ENCODE measurements at regions not wholly inside any gene's neighbourhood (a gene's known extent, or its start where the extent isn't known, plus 50 kb on each side); places are given as distances from the start of the nearest gene placed in this dataset.

GRCh38 chr2:239569401-239570090, 168.7 kb upstream of the HDAC4 start:
- ChIA-PET POLR2A (no interaction called here), CTCF (no interaction called here)
- H3K27ac Mint-ChIP-seq, result no peak overlapping the region
- H3K4me1 Mint-ChIP-seq (ENCODE audit: low read depth), result no peaks in the 10 kb centered on the region
- H3K4me3 Mint-ChIP-seq, result no peak overlapping the region
- H3K27me3 Mint-ChIP-seq (ENCODE audit: low read depth), result no peaks in the 10 kb centered on the region
- no peaks in the 10 kb centered on the region for H3K9me3 Mint-ChIP-seq (ENCODE audit: insufficient read depth)
- H3K36me3 Mint-ChIP-seq (ENCODE audit: low read depth), result no peaks in the 10 kb centered on the region
- DNase-seq, result no peak
- no peak for ATAC-seq

- CTCF ChIA-PET, result no interaction called here
- POLR2A ChIA-PET, result no interaction called here
- H3K27me3 Mint-ChIP-seq (ENCODE audit: low read depth), result no peaks in the 10 kb centered on the region
These were observed 167.8 kb upstream of the HDAC4 start for GRCh38 chr2:239568601-239569000.

GRCh38 chr2:239567786-239568185, 167.0 kb upstream of the HDAC4 start:
- Mint-ChIP-seq H3K4me3 (no peak overlapping the region), H3K27me3 (ENCODE audit: low read depth) (no peaks in the 10 kb centered on the region), H3K4me1 (ENCODE audit: low read depth) (no peaks in the 10 kb centered on the region), H3K36me3 (ENCODE audit: low read depth) (no peaks in the 10 kb centered on the region), H3K27ac (no peak overlapping the region), H3K9me3 (ENCODE audit: insufficient read depth) (no peaks in the 10 kb centered on the region)
- no peak for ATAC-seq
- ChIA-PET CTCF (no interaction called here), POLR2A (no interaction called here)
- no peak for DNase-seq

More at GRCh38 chr2:239568601-239569000, 167.8 kb upstream of the HDAC4 start:
- no peaks in the 10 kb centered on the region for H3K9me3 Mint-ChIP-seq (ENCODE audit: insufficient read depth)
- no peak overlapping the region for H3K4me3 Mint-ChIP-seq
- no peak overlapping the region for H3K27ac Mint-ChIP-seq
- no peak for ATAC-seq
- DNase-seq, result no peak
- H3K36me3 Mint-ChIP-seq (ENCODE audit: low read depth), result no peaks in the 10 kb centered on the region
- H3K4me1 Mint-ChIP-seq (ENCODE audit: low read depth), result no peaks in the 10 kb centered on the region

GRCh38 chr2:239566995-239567568, 166.3 kb upstream of the HDAC4 start:
- Mint-ChIP-seq H3K4me1 (ENCODE audit: low read depth) (no peaks in the 10 kb centered on the region), H3K27me3 (ENCODE audit: low read depth) (no peaks in the 10 kb centered on the region), H3K36me3 (ENCODE audit: low read depth) (no peaks in the 10 kb centered on the region), H3K27ac (no peak overlapping the region), H3K9me3 (ENCODE audit: insufficient read depth) (no peaks in the 10 kb centered on the region), H3K4me3 (no peak overlapping the region)
- ChIA-PET CTCF (no interaction called here), POLR2A (interaction anchor here (0.9 kb wide), 1 partner anchor 8 kb away, joined by 3 read pairs; no protein-coding TSS in a partner anchor)
- DNase-seq (no peak), ATAC-seq (no peak)

- DNase-seq (no peak), ATAC-seq (no peak)
- Mint-ChIP-seq H3K4me1 (ENCODE audit: low read depth) (no peaks in the 10 kb centered on the region), H3K4me3 (no peak overlapping the region), H3K27ac (no peak overlapping the region), H3K36me3 (ENCODE audit: low read depth) (no peaks in the 10 kb centered on the region), H3K27me3 (ENCODE audit: low read depth) (no peaks in the 10 kb centered on the region), H3K9me3 (ENCODE audit: insufficient read depth) (no peaks in the 10 kb centered on the region)
- CTCF ChIA-PET, result no interaction called here
- POLR2A ChIA-PET, result interaction anchor here (0.9 kb wide), 1 partner anchor 9 kb away, joined by 3 read pairs; no protein-coding TSS in a partner anchor
These were observed 165.6 kb upstream of the HDAC4 start for GRCh38 chr2:239566162-239566994.

GRCh38 chr2:239564587-239564986, 163.8 kb upstream of the HDAC4 start:
- no peaks in the 10 kb centered on the region for H3K27me3 Mint-ChIP-seq (ENCODE audit: low read depth)
- no peak overlapping the region for H3K4me3 Mint-ChIP-seq
- no peak for ATAC-seq
- CTCF ChIA-PET, result no interaction called here
- no peak for DNase-seq
- no peak overlapping the region for H3K27ac Mint-ChIP-seq
- H3K36me3 Mint-ChIP-seq (ENCODE audit: low read depth), result no peaks in the 10 kb centered on the region
- no peaks in the 10 kb centered on the region for H3K9me3 Mint-ChIP-seq (ENCODE audit: insufficient read depth)
- H3K4me1 Mint-ChIP-seq (ENCODE audit: low read depth), result no peaks in the 10 kb centered on the region
- POLR2A ChIA-PET, result no interaction called here

- H3K27ac Mint-ChIP-seq, result no peak overlapping the region
- H3K36me3 Mint-ChIP-seq (ENCODE audit: low read depth), result no peaks in the 10 kb centered on the region
- H3K4me1 Mint-ChIP-seq (ENCODE audit: low read depth), result no peaks in the 10 kb centered on the region
- no peak for ATAC-seq
- H3K9me3 Mint-ChIP-seq (ENCODE audit: insufficient read depth), result no peaks in the 10 kb centered on the region
- ChIA-PET POLR2A (no interaction called here), CTCF (no interaction called here)
- H3K4me3 Mint-ChIP-seq, result no peak overlapping the region
- no peak for DNase-seq
- peaks cover 4% of the 10 kb centered on the region for H3K27me3 Mint-ChIP-seq (ENCODE audit: low read depth)
These were observed 162.7 kb upstream of the HDAC4 start for GRCh38 chr2:239563561-239563960.

- Mint-ChIP-seq H3K4me1 (ENCODE audit: low read depth) (no peaks in the 10 kb centered on the region), H3K36me3 (ENCODE audit: low read depth) (no peaks in the 10 kb centered on the region), H3K9me3 (ENCODE audit: insufficient read depth) (no peaks in the 10 kb centered on the region), H3K27ac (no peak overlapping the region), H3K4me3 (no peak overlapping the region), H3K27me3 (ENCODE audit: low read depth) (peaks cover 5% of the 10 kb centered on the region)
- DNase-seq (no peak), ATAC-seq (no peak)
- POLR2A ChIA-PET, result no interaction called here
- CTCF ChIA-PET, result no interaction called here
These were observed 160.7 kb upstream of the HDAC4 start for GRCh38 chr2:239561446-239562001.

GRCh38 chr2:239559417-239560261, 158.8 kb upstream of the HDAC4 start:
- no peaks in the 10 kb centered on the region for H3K4me1 Mint-ChIP-seq (ENCODE audit: low read depth)
- ATAC-seq (no peak), DNase-seq (no peak)
- H3K27ac Mint-ChIP-seq, result no peak overlapping the region
- H3K9me3 Mint-ChIP-seq (ENCODE audit: insufficient read depth), result no peaks in the 10 kb centered on the region
- no peak overlapping the region for H3K4me3 Mint-ChIP-seq
- H3K36me3 Mint-ChIP-seq (ENCODE audit: low read depth), result no peaks in the 10 kb centered on the region
- peaks cover 17% of the 10 kb centered on the region for H3K27me3 Mint-ChIP-seq (ENCODE audit: low read depth)
- ChIA-PET CTCF (no interaction called here), POLR2A (no interaction called here)

- Mint-ChIP-seq H3K4me3 (no peak overlapping the region), H3K9me3 (ENCODE audit: insufficient read depth) (no peaks in the 10 kb centered on the region), H3K27ac (no peak overlapping the region), H3K27me3 (ENCODE audit: low read depth) (peaks cover 19% of the 10 kb centered on the region), H3K4me1 (ENCODE audit: low read depth) (no peaks in the 10 kb centered on the region), H3K36me3 (ENCODE audit: low read depth) (no peaks in the 10 kb centered on the region)
- DNase-seq (no peak), ATAC-seq (no peak)
- ChIA-PET POLR2A (no interaction called here), CTCF (no interaction called here)
These were observed 157.8 kb upstream of the HDAC4 start for GRCh38 chr2:239558661-239559060.

- no peak for DNase-seq
- no peak for ATAC-seq
These were observed 156.7 kb upstream of the HDAC4 start for GRCh38 chr2:239557516-239557915.

More at GRCh38 chr2:239557516-239557915, 156.7 kb upstream of the HDAC4 start:
- ChIA-PET CTCF (no interaction called here), POLR2A (no interaction called here)
- no peak overlapping the region for H3K27ac Mint-ChIP-seq
- no peaks in the 10 kb centered on the region for H3K9me3 Mint-ChIP-seq (ENCODE audit: insufficient read depth)
- no peaks in the 10 kb centered on the region for H3K36me3 Mint-ChIP-seq (ENCODE audit: low read depth)
- peaks cover 5% of the 10 kb centered on the region for H3K4me1 Mint-ChIP-seq (ENCODE audit: low read depth)
- peaks cover 19% of the 10 kb centered on the region for H3K27me3 Mint-ChIP-seq (ENCODE audit: low read depth)
- no peak overlapping the region for H3K4me3 Mint-ChIP-seq
